ENCODE measurements at regions not wholly inside any gene's neighbourhood (a gene's known extent, or its start where the extent isn't known, plus 50 kb on each side); places are given as distances from the start of the nearest gene placed in this dataset.
"Not testable (repeated sequence)": the region's sequence is repeated elsewhere in the genome, so short reads cannot be mapped to it uniquely, and the experiment has no call there.

DNA sequence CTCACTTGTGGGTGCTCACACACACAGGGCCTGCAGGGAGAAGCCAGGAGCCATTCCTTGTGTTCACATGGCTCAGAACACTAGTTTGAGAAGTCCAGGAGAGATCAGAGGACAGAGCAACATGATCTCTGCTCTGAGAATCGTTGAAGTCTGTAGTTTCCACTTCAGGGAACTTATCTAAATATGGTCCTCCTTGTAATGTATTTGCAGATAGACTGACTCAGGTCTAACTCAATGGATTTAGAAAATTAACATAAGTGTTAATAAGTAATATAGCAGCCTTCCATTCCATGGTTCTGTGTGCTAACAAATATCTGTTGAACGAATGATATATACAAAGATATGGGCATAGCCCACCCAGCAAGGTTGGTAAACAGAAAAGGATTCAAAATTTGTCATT, 119.8 kb upstream of the STARD13 start:
- DNase-seq (ENCODE audit: extremely low read depth in 1 of 11, low read depth in 9 of 11, low spot score in 4 of 11): no peak

GRCh38 chr13:33409673-33410510, 124.3 kb upstream of the STARD13 start:
- DNase-seq (ENCODE audit: extremely low read depth in 1 of 11, low read depth in 9 of 11, low spot score in 4 of 11): no peak

DNA sequence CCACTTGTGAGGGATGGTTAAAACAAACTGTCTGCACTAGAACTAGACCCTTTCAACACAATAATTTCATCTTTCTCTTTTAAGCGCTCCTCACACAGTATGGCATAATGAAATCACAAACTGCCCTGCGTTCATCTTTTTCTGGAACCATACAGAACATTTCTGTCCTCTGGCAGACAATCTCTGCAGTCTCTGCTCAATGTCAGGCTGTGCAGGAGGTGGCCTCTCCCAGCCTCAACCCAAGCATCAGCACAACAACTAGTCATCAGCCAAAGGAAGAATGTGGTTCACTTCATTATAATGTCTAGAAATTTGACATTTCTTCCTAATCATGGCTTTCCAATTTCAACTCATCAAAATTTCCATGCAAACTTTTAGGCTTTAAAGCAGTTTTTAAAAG, 125.1 kb upstream of the STARD13 start:
- no peak for DNase-seq (ENCODE audit: extremely low read depth in 1 of 11, low read depth in 9 of 11, low spot score in 4 of 11)

GRCh38 chr13:33411312-33411711, 125.8 kb upstream of the STARD13 start:
- no peak for DNase-seq (ENCODE audit: extremely low read depth in 1 of 11, low read depth in 9 of 11, low spot score in 4 of 11)

DNA sequence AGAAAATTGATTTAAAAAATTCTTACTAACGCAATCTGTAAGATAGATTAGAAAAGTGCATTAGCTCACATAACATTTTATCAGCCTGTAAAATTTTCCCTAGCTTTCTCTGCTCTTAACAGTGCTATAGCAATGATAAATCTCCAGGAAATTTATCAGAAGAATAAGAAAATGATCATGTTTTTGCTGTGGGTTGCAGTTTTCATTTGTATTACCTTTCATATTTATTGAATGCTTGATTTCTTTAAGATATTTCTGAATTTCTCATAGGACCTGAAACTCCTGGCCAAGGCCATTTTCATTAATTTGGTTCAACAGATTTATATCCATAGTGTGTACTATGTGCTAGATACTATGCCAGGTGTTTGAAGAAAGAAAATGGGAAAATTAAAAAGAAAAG, 130.3 kb upstream of the STARD13 start:
- DNase-seq (ENCODE audit: extremely low read depth in 1 of 11, low read depth in 9 of 11, low spot score in 4 of 11): no peak

- DNase-seq (ENCODE audit: extremely low read depth in 1 of 11, low read depth in 9 of 11, low spot score in 4 of 11): not testable (repeated sequence)
These were observed 132.8 kb upstream of the STARD13 start for GRCh38 chr13:33418224-33418953.

DNA sequence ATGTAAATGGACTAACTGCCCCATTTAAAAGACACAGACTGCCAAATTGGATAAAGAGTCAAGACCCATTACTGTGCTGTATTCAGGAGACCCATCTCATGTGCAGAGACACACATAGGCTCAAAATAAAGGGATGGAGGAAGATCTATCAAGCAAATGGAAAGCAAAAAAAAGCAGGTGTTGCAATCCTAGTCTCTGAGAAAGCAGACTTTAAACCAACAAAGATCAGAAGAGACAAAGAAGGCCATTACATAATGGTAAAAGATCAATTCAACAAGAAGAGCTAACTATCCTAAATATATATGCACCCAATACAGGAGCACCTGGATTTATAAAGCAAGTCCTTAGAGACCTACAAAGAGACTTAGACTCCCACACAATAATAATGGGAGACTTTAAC, 134.6 kb upstream of the STARD13 start:
- not testable (repeated sequence) for DNase-seq (ENCODE audit: extremely low read depth in 1 of 11, low read depth in 9 of 11, low spot score in 4 of 11)

DNA sequence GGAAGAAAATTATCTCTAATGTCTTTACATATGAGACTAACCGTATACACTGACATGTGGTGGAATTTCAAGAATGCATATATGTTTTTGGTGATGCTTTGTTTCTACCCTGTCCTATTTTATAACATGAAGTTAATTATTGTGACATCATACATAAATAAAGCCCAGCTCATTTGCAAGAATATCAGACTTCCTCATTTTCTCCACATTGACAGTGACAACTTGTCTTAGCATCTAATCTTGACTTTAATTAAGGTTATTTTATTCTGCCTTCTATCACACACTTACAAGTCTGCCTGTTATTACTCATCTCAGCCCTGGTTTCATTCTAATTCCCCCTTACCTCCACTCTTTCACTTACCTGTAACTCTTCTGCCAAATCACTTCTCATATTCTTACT, 140.6 kb upstream of the STARD13 start:
- no peak for DNase-seq (ENCODE audit: extremely low read depth in 1 of 11, low read depth in 9 of 11, low spot score in 4 of 11)

GRCh38 chr13:33433316-33433715, 147.8 kb upstream of the STARD13 start:
- no peak for DNase-seq (ENCODE audit: extremely low read depth in 1 of 11, low read depth in 9 of 11, low spot score in 4 of 11)

GRCh38 chr13:33434676-33435075, 149.1 kb upstream of the STARD13 start:
- no peak for DNase-seq (ENCODE audit: extremely low read depth in 1 of 11, low read depth in 9 of 11, low spot score in 4 of 11)

- no peak for DNase-seq (ENCODE audit: extremely low read depth in 1 of 11, low read depth in 9 of 11, low spot score in 4 of 11)
These were observed 149.7 kb upstream of the STARD13 start for GRCh38 chr13:33435207-33435606.

DNA sequence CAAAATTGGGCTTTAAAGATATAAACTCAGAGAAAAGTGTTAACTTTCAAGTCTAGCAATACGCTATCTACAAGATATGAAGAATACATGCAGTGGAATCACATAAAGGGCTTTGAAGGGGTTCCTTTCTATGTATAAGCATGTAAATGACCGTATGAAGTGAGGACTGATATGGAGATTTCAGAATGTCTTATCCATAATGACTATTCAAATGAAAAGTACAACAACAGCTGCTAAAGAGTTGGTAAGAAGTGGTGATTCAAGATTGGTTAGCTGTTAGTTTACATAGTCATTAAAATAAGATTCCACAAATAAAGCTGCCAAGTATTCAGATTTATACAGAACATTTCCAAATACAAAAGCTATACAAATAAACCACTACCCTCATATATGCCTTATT, 153.4 kb upstream of the STARD13 start:
- no peak for DNase-seq (ENCODE audit: extremely low read depth in 1 of 11, low read depth in 9 of 11, low spot score in 4 of 11)

DNA sequence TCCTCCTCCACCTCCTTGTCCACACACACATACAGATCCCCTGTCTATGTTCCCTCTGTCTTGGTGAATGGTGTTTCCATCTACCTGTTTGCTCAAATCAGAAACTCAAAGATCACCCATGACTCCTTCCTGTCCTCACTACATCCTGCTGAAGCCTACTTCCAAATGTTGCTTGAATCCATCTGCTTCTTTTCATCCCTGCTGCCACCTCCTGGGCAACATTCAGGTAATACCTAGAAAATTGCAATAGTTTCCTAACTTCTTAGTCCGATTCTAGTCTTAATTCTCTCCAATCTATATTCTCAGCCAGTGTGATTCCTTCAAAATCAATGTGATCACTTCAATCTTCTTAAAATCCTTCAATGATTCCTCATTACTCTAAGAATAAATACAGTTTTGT, 155.5 kb upstream of the STARD13 start:
- DNase-seq (ENCODE audit: extremely low read depth in 1 of 11, low read depth in 9 of 11, low spot score in 4 of 11): peak in 1 of 11 donors; percentile 15

- no peak for DNase-seq (ENCODE audit: extremely low read depth in 1 of 11, low read depth in 9 of 11, low spot score in 4 of 11)
These were observed 159.5 kb upstream of the STARD13 start for GRCh38 chr13:33445024-33445423.

DNA sequence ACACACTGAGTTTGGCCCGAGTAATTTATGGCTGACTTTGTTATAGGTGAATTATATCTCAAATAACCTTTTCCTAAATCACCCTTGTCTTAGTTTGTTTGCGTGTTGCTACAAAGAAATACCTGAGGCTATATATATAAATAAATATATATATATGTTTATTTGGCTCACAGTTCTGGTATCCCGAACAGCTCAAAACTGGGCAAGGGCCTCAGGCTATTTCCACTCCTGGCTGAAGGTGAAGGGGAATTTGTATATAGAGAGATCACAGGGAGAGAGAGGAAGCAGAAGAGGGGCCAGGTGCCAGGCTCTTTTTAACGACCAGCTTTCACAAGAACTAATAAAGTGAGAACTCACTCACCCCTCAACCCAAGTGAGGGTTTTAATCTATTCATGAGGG, 159.9 kb upstream of the STARD13 start:
- no peak for DNase-seq (ENCODE audit: extremely low read depth in 1 of 11, low read depth in 9 of 11, low spot score in 4 of 11)

DNA sequence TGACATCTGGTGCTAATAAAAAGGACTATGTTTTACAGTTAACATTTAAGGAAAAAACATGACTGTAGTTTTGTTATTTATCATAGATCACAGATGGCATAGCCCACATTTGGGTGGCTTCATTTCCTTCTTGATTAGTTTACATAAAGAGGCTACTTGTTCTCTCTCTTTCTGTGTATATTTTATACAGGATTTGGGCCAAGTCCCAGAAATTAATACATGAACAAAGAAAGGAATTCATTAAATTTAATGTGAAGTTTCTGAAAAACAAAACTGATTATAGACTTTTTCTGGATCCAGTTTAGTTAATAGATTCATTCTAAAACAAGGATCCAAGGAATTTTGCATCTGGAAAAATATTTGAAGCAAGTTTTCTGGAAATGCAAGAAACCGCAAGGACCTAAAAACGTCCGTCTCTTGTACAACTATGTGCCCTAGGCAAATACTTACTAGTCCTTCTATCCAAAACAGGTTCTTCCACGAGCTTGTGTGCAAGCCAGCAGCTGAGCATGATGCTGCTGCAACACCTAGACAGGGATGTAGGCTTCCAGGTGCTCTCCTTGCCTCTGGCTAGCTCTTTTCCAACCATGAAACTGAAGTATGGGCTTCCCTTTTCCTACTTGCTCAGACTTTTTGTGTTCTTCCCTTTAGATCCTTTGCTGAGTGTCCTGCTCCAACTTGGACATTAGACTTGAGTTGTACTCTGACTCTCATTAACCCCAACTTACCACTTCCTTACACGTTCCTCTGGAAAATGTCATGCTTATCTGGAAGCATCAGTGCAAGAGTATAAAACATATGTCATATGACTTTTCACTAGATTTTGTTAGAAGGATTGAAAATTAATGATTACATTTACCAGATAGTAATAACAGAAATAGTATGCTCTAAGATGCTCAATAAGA, 161.5 kb upstream of the STARD13 start:
- DNase-seq (ENCODE audit: extremely low read depth in 1 of 11, low read depth in 9 of 11, low spot score in 4 of 11): no peak

DNA sequence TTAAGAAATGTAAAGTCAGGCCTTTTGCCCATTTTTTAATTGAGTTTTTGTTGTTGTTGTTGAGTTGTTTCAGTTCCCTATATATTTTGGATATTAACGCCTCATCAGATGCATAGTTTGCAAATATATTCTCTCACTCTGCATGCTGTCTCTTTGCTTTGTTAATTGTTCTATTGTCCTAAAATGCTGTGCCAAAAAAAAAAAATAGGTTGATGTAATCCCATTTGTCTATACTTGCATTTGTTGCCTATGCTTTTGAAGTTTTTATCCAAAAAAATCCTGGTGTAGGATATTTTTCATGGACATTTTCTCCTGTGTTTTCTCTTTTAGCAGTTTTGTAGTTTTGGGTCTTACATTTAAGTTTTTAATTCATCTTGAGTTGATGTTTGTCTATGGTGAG, 163.3 kb upstream of the STARD13 start:
- DNase-seq (ENCODE audit: extremely low read depth in 1 of 11, low read depth in 9 of 11, low spot score in 4 of 11): no peak

- DNase-seq (ENCODE audit: extremely low read depth in 1 of 11, low read depth in 9 of 11, low spot score in 4 of 11): no peak
These were observed 165.6 kb upstream of the STARD13 start for GRCh38 chr13:33450956-33451709.

All from renal cortex interstitium (tissue), 11 donors.